ENCODE measurements at regions not wholly inside any gene's neighbourhood (a gene's known extent, or its start where the extent isn't known, plus 50 kb on each side); places are given as distances from the start of the nearest gene placed in this dataset.

- TF ChIP-seq POLR2A (IDR thresholded peaks at IDR 0.05; ENCODE audit: low read depth, low read length), result no peak
- TF ChIP-seq POLR2AphosphoS5 (IDR thresholded peaks at IDR 0.05; ENCODE audit: low read depth, low read length), result no peak
These were observed 106.5 kb upstream of the LARP1 start for GRCh38 chr5:154648706-154649105.
